Parathyroid adenoma (tissue), 2 donors: ENCODE measurements at regions not wholly inside any gene's neighbourhood (a gene's known extent, or its start where the extent isn't known, plus 50 kb on each side); places are given as distances from the start of the nearest gene placed in this dataset.
"Not testable (repeated sequence)": the region's sequence is repeated elsewhere in the genome, so short reads cannot be mapped to it uniquely, and the experiment has no call there.

Experiments used
- H2AFZ ChIP-seq: fragments of 300-600 bp; sonication (generic); one replicate; pipeline ENCODE4 v1.7.0; 2017; ENCODE audit warnings: antibody characterized with exemption, mild to moderate bottlenecking
- H3K27ac ChIP-seq: fragments of 300-600 bp; sonication (generic); one replicate; pipeline ENCODE4 v1.7.0; 2017
- H3K27me3 ChIP-seq: fragments of 300-600 bp; sonication (generic); one replicate; pipeline ENCODE4 v1.7.0; 2017; ENCODE audit warnings: low read length; ENCODE audit not compliant: control insufficient read depth, insufficient read depth
- H3K36me3 ChIP-seq: fragments of 300-600 bp; sonication (generic); one replicate; pipeline ENCODE4 v1.7.0; 2017; ENCODE audit warnings: low read length; ENCODE audit not compliant: control insufficient read depth, insufficient read depth
- H3K4me1 ChIP-seq: fragments of 300-600 bp; sonication (generic); one replicate; pipeline ENCODE4 v1.7.0; 2017; ENCODE audit warnings: control low read depth
- H3K4me2 ChIP-seq: fragments of 300-600 bp; sonication (generic); one replicate; pipeline ENCODE4 v1.7.0; 2017; ENCODE audit warnings: low read length
- H3K4me3 ChIP-seq: fragments of 300-600 bp; sonication (generic); one replicate; pipeline ENCODE4 v1.7.0; 2017; ENCODE audit warnings: low read depth, low read length
- H3K79me2 ChIP-seq: fragments of 300-600 bp; sonication (generic); one replicate; pipeline ENCODE4 v1.7.0; 2017; ENCODE audit warnings: control low read depth
- H3K9ac ChIP-seq: fragments of 300-600 bp; sonication (generic); one replicate; pipeline ENCODE4 v1.7.0; 2017; ENCODE audit warnings: mild to moderate bottlenecking
- H3K9me3 ChIP-seq: fragments of 300-600 bp; sonication (generic); one replicate; pipeline ENCODE4 v1.7.0; 2017; ENCODE audit warnings: low read length; ENCODE audit not compliant: control insufficient read depth
- CTCF ChIP-seq: fragments of 300-600 bp; sonication (generic); IDR thresholded peaks from one replicate; pipeline ENCODE4 v1.7.0; 2017; ENCODE audit warnings: antibody characterized with exemption, mild to moderate bottlenecking
- donor health status: primary hyperparathyroidism.

GRCh38 chr2:37744010-37744409 is 72.6 kb upstream of the CDC42EP3 start:
- no peak overlapping the region for H3K27ac ChIP-seq
- H3K4me1 ChIP-seq: no peaks in the 10 kb centered on the region
- H2AFZ ChIP-seq: no peak overlapping the region
- no peaks in the 10 kb centered on the region for H3K79me2 ChIP-seq
- TF ChIP-seq CTCF: no peak
- no peak overlapping the region for H3K4me2 ChIP-seq
- H3K9ac ChIP-seq: no peak overlapping the region
- H3K27me3 ChIP-seq: no peaks in the 10 kb centered on the region
- no peaks in the 10 kb centered on the region for H3K9me3 ChIP-seq
- no peak overlapping the region for H3K4me3 ChIP-seq
- H3K36me3 ChIP-seq: no peaks in the 10 kb centered on the region

DNA sequence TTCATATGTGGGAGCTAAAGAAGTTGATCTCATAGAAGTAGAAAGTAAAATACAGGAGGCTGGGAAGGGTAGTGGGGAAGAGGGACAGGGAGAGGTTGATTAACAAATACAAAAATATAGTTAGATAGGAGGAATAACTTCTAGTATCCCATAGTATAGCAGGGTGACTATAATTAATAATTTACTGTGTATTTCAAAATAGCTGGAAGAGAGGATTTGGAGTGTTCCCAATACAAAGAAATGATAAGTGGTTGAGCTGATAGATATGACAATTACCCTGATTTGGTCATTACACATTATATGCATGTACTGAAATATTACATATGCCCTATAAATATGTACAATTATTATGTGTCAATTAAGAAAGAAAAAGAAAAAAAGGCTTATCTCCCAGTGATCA is 73.5 kb upstream of the CDC42EP3 start:
- not testable (repeated sequence) for H3K4me1 ChIP-seq, H3K9ac ChIP-seq, H3K79me2 ChIP-seq, H3K27ac ChIP-seq, H3K4me2 ChIP-seq, H3K36me3 ChIP-seq, H3K27me3 ChIP-seq, H3K4me3 ChIP-seq, H2AFZ ChIP-seq, H3K9me3 ChIP-seq

DNA sequence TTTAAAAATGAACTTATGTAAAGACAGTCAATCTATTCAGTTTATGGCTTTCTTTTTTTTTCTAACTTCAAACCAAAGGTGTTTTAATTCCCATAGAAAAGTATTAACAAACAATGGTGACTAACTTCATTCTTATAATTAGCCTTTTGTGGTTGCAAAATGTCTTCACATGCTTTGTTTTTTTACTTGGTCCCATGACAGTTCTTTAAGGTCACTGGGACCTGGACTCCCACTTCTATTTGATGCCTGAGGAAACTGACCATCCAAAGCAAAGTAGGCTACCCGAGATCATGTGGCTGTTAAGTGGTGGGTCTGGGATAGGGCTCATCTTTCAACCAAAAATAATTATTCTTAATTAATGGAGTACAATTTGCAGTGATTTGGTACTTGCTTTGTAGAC is 74.6 kb upstream of the CDC42EP3 start:
- H3K4me2 ChIP-seq, H3K27ac ChIP-seq, H3K4me1 ChIP-seq, H3K36me3 ChIP-seq, H3K27me3 ChIP-seq, H3K79me2 ChIP-seq, H3K9me3 ChIP-seq, H2AFZ ChIP-seq, H3K9ac ChIP-seq, H3K4me3 ChIP-seq: not testable (repeated sequence)

DNA sequence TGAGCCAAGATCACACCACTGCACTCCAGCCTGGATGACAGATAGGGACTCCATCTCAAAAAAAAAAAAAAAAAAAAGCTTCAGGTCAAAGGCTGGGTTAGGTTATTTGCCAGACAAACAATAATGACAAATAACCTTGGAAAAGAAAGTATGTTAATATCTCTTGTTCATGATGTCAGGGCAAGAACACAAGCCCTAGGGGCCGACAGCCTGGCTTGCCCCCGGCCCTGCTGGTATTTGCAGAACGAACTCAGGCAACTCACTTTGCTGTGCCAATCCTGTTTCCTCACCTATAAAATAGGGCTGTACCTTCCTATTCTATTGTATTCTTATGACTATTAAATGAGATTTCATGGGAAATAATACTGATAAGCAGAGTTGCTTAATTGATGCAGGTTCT is 75.4 kb upstream of the CDC42EP3 start:
- Histone ChIP-seq H3K79me2 (no peaks in the 10 kb centered on the region), H3K4me2 (no peak overlapping the region), H2AFZ (no peak overlapping the region), H3K9ac (no peak overlapping the region), H3K9me3 (no peaks in the 10 kb centered on the region), H3K27ac (no peak overlapping the region), H3K36me3 (no peaks in the 10 kb centered on the region), H3K27me3 (no peaks in the 10 kb centered on the region), H3K4me3 (no peak overlapping the region), H3K4me1 (no peaks in the 10 kb centered on the region)
- no peak for TF ChIP-seq CTCF

DNA sequence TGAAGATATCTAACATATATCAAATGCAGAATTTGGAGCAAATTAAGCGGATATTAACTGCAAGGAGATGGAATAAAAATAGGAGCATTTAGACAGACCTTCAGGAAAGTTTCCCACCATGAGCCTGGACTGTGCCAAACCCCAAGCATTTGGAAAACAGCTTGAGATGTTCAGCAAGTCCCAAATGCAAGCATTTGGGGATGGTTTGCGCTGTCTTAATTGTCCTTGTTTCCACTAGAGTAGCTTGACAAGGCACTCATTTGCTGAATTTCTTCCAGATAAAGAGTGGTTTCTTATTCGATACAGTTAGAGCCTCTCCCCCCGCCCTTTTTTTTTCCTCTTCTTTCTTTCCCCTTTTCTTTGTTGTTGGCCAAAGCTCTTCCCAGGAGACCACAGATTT is 77.1 kb upstream of the CDC42EP3 start:
- Histone ChIP-seq H3K9me3 (no peaks in the 10 kb centered on the region), H3K4me3 (no peak overlapping the region), H2AFZ (no peak overlapping the region), H3K79me2 (no peaks in the 10 kb centered on the region), H3K27me3 (no peaks in the 10 kb centered on the region), H3K4me1 (no peaks in the 10 kb centered on the region), H3K27ac (no peak overlapping the region), H3K9ac (no peak overlapping the region), H3K36me3 (no peaks in the 10 kb centered on the region), H3K4me2 (no peak overlapping the region)
- no peak for TF ChIP-seq CTCF

GRCh38 chr2:37750286-37750685 is 78.8 kb upstream of the CDC42EP3 start:
- H3K27ac ChIP-seq, H3K36me3 ChIP-seq: not testable (repeated sequence)

More at GRCh38 chr2:37750286-37750685, 78.8 kb upstream of the CDC42EP3 start:
- H3K79me2 ChIP-seq, H2AFZ ChIP-seq, H3K4me1 ChIP-seq, H3K9me3 ChIP-seq, H3K9ac ChIP-seq, H3K27me3 ChIP-seq, H3K4me3 ChIP-seq, H3K4me2 ChIP-seq: not testable (repeated sequence)
